ENCODE measurements at regions not wholly inside any gene's neighbourhood (a gene's known extent, or its start where the extent isn't known, plus 50 kb on each side); places are given as distances from the start of the nearest gene placed in this dataset.

DNA sequence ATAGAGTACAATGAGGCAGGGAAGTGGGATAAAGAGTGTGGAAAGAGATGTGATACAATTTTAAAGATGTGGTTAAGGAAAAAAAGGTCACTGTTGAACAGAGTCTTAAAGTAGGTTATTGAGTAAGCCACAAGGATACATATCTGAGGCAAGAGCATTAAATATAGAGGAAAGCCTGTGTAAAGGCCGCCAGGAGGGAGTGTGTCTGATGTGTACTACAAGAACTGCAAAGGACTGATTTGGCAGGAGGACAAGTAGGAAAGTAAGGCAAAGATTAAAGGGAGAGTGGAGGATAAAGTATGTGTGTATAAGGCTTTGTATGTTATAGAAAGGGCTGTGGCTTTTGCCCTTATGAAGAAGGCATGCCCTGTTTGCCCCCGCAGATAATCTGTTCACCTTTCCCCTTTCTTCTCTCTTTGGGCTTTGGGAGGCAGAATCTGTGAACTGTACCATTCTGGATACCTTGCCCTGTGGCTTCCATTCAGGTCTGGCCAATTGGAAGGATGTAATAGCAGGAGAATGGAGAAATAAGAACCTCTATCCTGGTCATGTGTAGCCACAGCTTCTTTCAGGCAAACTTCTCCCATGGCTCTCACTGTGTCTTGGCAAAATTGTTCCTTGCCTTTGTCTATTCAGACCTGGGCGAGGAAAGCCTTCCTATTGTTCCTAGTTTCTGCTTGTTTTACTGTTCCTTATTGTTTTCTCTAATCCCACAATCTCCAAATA lies 68.9 kb upstream of the FAM47B start:
- FAIRE-seq: no peak
- no peak for DNase-seq (ENCODE audit: low spot score)

GRCh38 chrX:34874763-34875162 lies 67.8 kb upstream of the FAM47B start:
- DNase-seq (ENCODE audit: low spot score) (no peak), FAIRE-seq (no peak)

GRCh38 chrX:34875204-34875603 lies 67.4 kb upstream of the FAM47B start:
- FAIRE-seq (peak; percentile 10), DNase-seq (ENCODE audit: low spot score) (no peak)

DNA sequence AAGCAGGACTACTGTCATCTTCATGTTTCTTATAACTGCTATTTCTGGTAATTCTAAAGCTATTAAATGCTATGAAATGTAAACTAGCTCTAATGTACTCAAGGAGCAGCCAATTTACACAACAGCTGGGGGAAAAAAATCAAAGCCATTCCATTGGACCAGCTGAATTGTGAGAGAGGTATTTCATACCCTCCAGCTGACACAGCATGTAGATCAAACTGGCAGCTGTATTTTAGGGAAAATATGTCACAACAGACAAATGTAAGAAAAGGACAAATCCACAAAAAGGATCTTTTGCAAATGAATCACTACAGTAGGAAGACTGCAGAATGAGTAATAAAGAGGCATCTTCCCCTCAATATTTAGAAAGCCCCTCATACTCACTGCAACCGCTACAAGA lies 65.2 kb upstream of the FAM47B start:
- DNase-seq (ENCODE audit: low spot score) (no peak), FAIRE-seq (no peak)

- FAIRE-seq (no peak), DNase-seq (ENCODE audit: low spot score) (no peak)
These were observed 63.2 kb upstream of the FAM47B start for GRCh38 chrX:34879346-34879745.

- DNase-seq (ENCODE audit: low spot score): no peak
- no peak for FAIRE-seq
These were observed 62.7 kb upstream of the FAM47B start for GRCh38 chrX:34879886-34880285.

GRCh38 chrX:34880656-34881055 lies 61.9 kb upstream of the FAM47B start:
- peak; percentile 70 for FAIRE-seq
- peak; percentile 58 for DNase-seq (ENCODE audit: low spot score)

GRCh38 chrX:34881671-34882070 lies 60.9 kb upstream of the FAM47B start:
- FAIRE-seq: no peak
- no peak for DNase-seq (ENCODE audit: low spot score)

- FAIRE-seq (peak; percentile 94), DNase-seq (ENCODE audit: low spot score) (peak; percentile 63)
These were observed 57.8 kb upstream of the FAM47B start for GRCh38 chrX:34884817-34885216.

- FAIRE-seq (no peak), DNase-seq (ENCODE audit: low spot score) (no peak)
These were observed 56.6 kb upstream of the FAM47B start for GRCh38 chrX:34886011-34886410.

DNA sequence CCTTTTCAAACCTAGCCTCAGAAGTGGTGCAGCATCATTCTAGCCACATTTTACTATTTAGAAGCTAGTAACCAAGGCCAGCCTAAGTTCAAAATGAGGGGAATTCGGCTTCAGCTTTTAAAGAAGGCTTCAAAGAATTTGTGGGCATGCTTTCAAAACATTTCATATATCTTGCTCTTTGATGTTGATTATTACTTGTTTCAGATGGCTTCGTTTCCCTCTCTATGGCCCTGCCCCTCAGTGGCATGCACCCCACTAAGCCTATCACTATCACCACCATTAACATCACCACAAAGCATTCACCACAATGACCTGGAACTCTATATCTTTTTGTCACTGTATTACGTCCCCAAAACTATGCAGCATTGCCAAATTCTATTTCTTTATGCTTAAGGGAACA lies 51.2 kb upstream of the FAM47B start:
- FAIRE-seq (no peak), DNase-seq (ENCODE audit: low spot score) (no peak)

All from RCC 7860 (cell line).